Fibroblast of lung (primary cell): ENCODE measurements at regions not wholly inside any gene's neighbourhood (a gene's known extent, or its start where the extent isn't known, plus 50 kb on each side); places are given as distances from the start of the nearest gene placed in this dataset.

Experiments
- DNase-seq, 2 donors: peaks; one replicate each; pipeline versions ENCODE4 v3.0.0 to v3.0.0-alpha.2; 2010; ENCODE audit warnings: low read depth in 2 of 2
- H2AFZ ChIP-seq: 2 replicates; pipeline ENCODE4 v1.5.1; 2012; ENCODE audit warnings: low read length, control low read depth, inconsistent platforms
- H3K27ac ChIP-seq: 2 replicates; pipeline ENCODE4 v1.5.1; 2011; ENCODE audit warnings: low read length, control low read depth; ENCODE audit not compliant: insufficient read depth
- H3K27me3 ChIP-seq: 2 replicates; pipeline ENCODE4 v1.5.1; 2011; ENCODE audit warnings: mild to moderate bottlenecking, low read length; ENCODE audit not compliant: control insufficient read depth, insufficient read depth
- H3K36me3 ChIP-seq: 2 replicates; pipeline ENCODE4 v1.5.1; 2011; ENCODE audit warnings: low read length; ENCODE audit not compliant: control insufficient read depth, insufficient read depth
- H3K4me1 ChIP-seq: 2 replicates; pipeline ENCODE4 v1.5.1; 2011; ENCODE audit warnings: low read length; ENCODE audit not compliant: control insufficient read depth, insufficient read depth; ENCODE audit errors: extremely low read depth
- H3K4me2 ChIP-seq: 2 replicates; pipeline ENCODE4 v1.5.1; 2011; ENCODE audit warnings: low read length, control low read depth; ENCODE audit not compliant: insufficient read depth; ENCODE audit errors: extremely low read depth
- H3K4me3 ChIP-seq, 4 experiments: fragments of 200-600 bp in 1 of 4; sonication (generic) in 1 of 4; replicated peaks in 1 of 4; 2 replicates each; pipeline ENCODE4 v1.5.1; 2011 to 2016; ENCODE audit warnings: low read length in 4 of 4, low read depth in 3 of 4, mild to moderate bottlenecking in 3 of 4, control low read depth in 2 of 4, inconsistent platforms in 1 of 4, mixed read lengths in 1 of 4; ENCODE audit not compliant: insufficient read depth in 1 of 4; ENCODE audit errors: control extremely low read depth in 1 of 4
- H3K79me2 ChIP-seq: 2 replicates; pipeline ENCODE4 v1.5.1; 2012; ENCODE audit warnings: mild to moderate bottlenecking, low read length, inconsistent platforms; ENCODE audit not compliant: control insufficient read depth, insufficient read depth
- H3K9ac ChIP-seq: 2 replicates; pipeline ENCODE4 v1.5.1; 2011; ENCODE audit warnings: mild to moderate bottlenecking, low read length, control low read depth; ENCODE audit not compliant: insufficient read depth
- H3K9me3 ChIP-seq: 2 replicates; pipeline ENCODE4 v1.5.1; 2012; ENCODE audit warnings: low read depth, low read length; ENCODE audit not compliant: control insufficient read depth, insufficient read depth
- H4K20me1 ChIP-seq: 2 replicates; pipeline ENCODE4 v1.5.1; 2011; ENCODE audit warnings: low read length; ENCODE audit not compliant: control insufficient read depth, insufficient read depth; ENCODE audit errors: extremely low read depth
- CTCF ChIP-seq, 2 donors: IDR thresholded peaks in 1 of 2; conservative IDR thresholded peaks in 1 of 2; 1 replicate in 1 of 2; 2 replicates in 1 of 2; pipeline ENCODE4 v1.5.1; 2011 to 2012; ENCODE audit warnings: low read length in 2 of 2, control low read depth in 1 of 2, inconsistent platforms in 1 of 2, low read depth in 1 of 2, mild to moderate bottlenecking in 1 of 2
- EZH2 ChIP-seq: IDR thresholded peaks from 2 replicates; pipeline ENCODE4 v1.5.1; 2012; ENCODE audit warnings: low read length, control low read depth, mild to moderate bottlenecking; ENCODE audit errors: missing control alignments

DNA sequence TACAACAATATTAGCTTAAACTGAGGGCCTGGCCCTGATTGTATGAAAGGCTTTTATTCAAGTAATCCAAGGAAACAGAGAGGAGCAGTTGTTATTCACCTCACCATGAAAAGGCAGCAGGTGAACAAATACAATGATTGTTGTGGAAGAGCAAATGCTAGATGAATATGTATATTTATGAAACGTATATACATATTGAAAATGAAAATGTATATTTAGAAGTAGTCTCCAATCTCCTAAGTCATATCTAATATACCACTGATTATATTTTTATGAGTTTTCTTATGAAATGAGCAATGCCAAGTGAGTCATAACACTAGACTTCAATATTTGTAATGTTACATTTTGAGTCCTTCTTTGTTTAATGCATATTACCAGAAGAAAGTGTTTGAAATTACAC lies 116.2 kb upstream of the KCNMB2 start:
- Histone ChIP-seq H3K27me3 (no peaks in the 10 kb centered on the region), H3K9ac (no peak overlapping the region), H3K27ac (no peak overlapping the region), H2AFZ (no peak overlapping the region), H4K20me1 (no peaks in the 10 kb centered on the region), H3K9me3 (no peaks in the 10 kb centered on the region), H3K4me3 (no peak overlapping the region), H3K4me2 (no peak overlapping the region), H3K36me3 (no peaks in the 10 kb centered on the region), H3K4me1 (no peaks in the 10 kb centered on the region), H3K79me2 (no peaks in the 10 kb centered on the region)
- DNase-seq, result peak in 1 of 2 donors; percentile 16
- no peak for TF ChIP-seq EZH2
- TF ChIP-seq CTCF (conservative IDR thresholded peaks at IDR 0.05 in 1 of 2, IDR thresholded peaks at IDR 0.05 in 1 of 2; ENCODE audit: low read depth in 1 of 2, low read length in 2 of 2), result no peak

DNA sequence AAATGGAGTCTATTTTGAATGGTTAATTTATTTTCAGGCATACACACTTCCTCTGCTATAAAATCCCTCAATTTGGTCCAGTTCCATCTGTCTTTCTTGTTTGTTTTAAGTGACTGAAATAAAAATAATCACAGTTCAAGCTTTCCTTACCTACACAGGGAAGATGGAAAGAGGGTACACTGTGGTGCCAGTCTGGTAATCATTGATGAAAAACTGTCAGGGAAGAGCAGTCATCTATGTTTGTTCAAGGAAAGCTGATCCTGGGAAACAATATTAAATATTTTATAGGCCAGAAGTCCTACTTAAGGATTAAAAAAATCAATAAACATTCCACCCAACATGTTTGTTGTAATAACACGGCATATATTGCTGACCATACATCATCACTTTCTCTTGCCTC lies 115.2 kb upstream of the KCNMB2 start:
- no peak overlapping the region for H3K4me3 ChIP-seq
- H3K4me2 ChIP-seq, result no peak overlapping the region
- TF ChIP-seq CTCF (conservative IDR thresholded peaks at IDR 0.05 in 1 of 2, IDR thresholded peaks at IDR 0.05 in 1 of 2; ENCODE audit: low read depth in 1 of 2, low read length in 2 of 2), result no peak
- no peak for TF ChIP-seq EZH2
- no peak overlapping the region for H3K9ac ChIP-seq
- H3K27me3 ChIP-seq, result no peaks in the 10 kb centered on the region
- H3K36me3 ChIP-seq, result no peaks in the 10 kb centered on the region
- no peaks in the 10 kb centered on the region for H4K20me1 ChIP-seq
- no peaks in the 10 kb centered on the region for H3K9me3 ChIP-seq
- H3K79me2 ChIP-seq, result no peaks in the 10 kb centered on the region
- no peak overlapping the region for H2AFZ ChIP-seq
- no peak for DNase-seq
- H3K27ac ChIP-seq, result no peak overlapping the region
- H3K4me1 ChIP-seq, result no peaks in the 10 kb centered on the region

DNA sequence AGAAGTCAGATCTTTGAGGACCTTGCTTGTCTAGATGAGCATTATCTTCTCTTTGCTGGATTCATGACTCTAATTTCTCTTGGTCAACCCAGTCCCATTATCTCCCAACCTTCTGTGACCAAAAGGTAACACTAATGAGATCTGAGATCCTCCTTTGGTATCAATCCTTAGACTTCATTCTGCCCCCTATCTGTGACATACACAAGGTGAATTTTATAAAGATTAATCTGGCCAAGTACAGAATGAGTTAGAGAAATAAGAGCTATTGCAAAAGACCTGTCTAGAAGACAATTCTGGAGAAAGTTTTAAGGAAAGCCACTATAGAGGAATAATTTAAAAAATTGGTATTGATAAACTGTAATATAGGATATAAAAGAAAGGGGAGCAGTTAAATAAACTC lies 113.8 kb upstream of the KCNMB2 start:
- Histone ChIP-seq H3K9me3 (no peaks in the 10 kb centered on the region), H3K36me3 (no peaks in the 10 kb centered on the region), H4K20me1 (no peaks in the 10 kb centered on the region), H3K4me1 (no peaks in the 10 kb centered on the region), H3K27me3 (no peaks in the 10 kb centered on the region), H3K4me2 (no peak overlapping the region), H3K79me2 (no peaks in the 10 kb centered on the region), H3K9ac (no peak overlapping the region), H3K4me3 (no peak overlapping the region), H3K27ac (no peak overlapping the region), H2AFZ (no peak overlapping the region)
- no peak for DNase-seq
- TF ChIP-seq CTCF (conservative IDR thresholded peaks at IDR 0.05 in 1 of 2, IDR thresholded peaks at IDR 0.05 in 1 of 2; ENCODE audit: low read depth in 1 of 2, low read length in 2 of 2) (no peak), EZH2 (no peak)
